Mesendoderm (in vitro differentiated cells): ENCODE measurements at regions not wholly inside any gene's neighbourhood (a gene's known extent, or its start where the extent isn't known, plus 50 kb on each side); places are given as distances from the start of the nearest gene placed in this dataset.

Experiments used
- DNase-seq: peaks from one replicate; pipeline ENCODE4 v3.0.0; 2013
- H2AK5ac ChIP-seq: 2 replicates; pipeline ENCODE4 v1.6.1; 2013; ENCODE audit warnings: low read length, inconsistent platforms
- H2BK120ac ChIP-seq: 2 replicates; pipeline ENCODE4 v1.6.1; 2013; ENCODE audit warnings: low read depth, mild to moderate bottlenecking, low read length, moderate library complexity, mixed read lengths
- H2BK15ac ChIP-seq: replicated peaks from 2 replicates; pipeline ENCODE4 v1.6.1; 2013; ENCODE audit warnings: low read depth, mild to moderate bottlenecking, moderate library complexity
- H2BK5ac ChIP-seq: 2 replicates; pipeline ENCODE4 v1.6.1; 2013; ENCODE audit warnings: low read length, inconsistent platforms
- H3K18ac ChIP-seq: 2 replicates; pipeline ENCODE4 v1.6.1; 2013; ENCODE audit warnings: mild to moderate bottlenecking, low read length, mixed read lengths
- H3K23ac ChIP-seq: one replicate; pipeline ENCODE4 v1.6.1; 2013; ENCODE audit warnings: low read length
- H3K27ac ChIP-seq: 2 replicates; pipeline ENCODE4 v1.5.1; 2013; ENCODE audit warnings: low read depth, mild to moderate bottlenecking, inconsistent platforms, low read length, moderate library complexity
- H3K27me3 ChIP-seq: 2 replicates; pipeline ENCODE4 v1.6.1; 2013; ENCODE audit warnings: low read length, control low read depth, mild to moderate bottlenecking, inconsistent platforms; ENCODE audit not compliant: insufficient read depth, poor library complexity
- H3K36me3 ChIP-seq: 2 replicates; pipeline ENCODE4 v1.6.1; 2013; ENCODE audit warnings: low read length, inconsistent platforms; ENCODE audit not compliant: control insufficient read depth, insufficient read depth
- H3K4ac ChIP-seq: one replicate; pipeline ENCODE4 v1.6.1; 2013; ENCODE audit warnings: low read depth, mild to moderate bottlenecking, low read length, moderate library complexity
- H3K4me1 ChIP-seq: 2 replicates; pipeline ENCODE4 v1.6.1; 2013; ENCODE audit warnings: low read depth, low read length, inconsistent platforms; ENCODE audit not compliant: control insufficient read depth
- H3K4me2 ChIP-seq: 2 replicates; pipeline ENCODE4 v1.6.1; 2013; ENCODE audit warnings: low read length
- H3K4me3 ChIP-seq: 2 replicates; pipeline ENCODE4 v1.5.1; 2013; ENCODE audit warnings: mild to moderate bottlenecking, low read length
- H3K56ac ChIP-seq: one replicate; pipeline ENCODE4 v1.6.1; 2013; ENCODE audit warnings: low read length
- H3K79me1 ChIP-seq: 2 replicates; pipeline ENCODE4 v1.6.1; 2013; ENCODE audit warnings: low read length, inconsistent platforms
- H3K79me2 ChIP-seq: 2 replicates; pipeline ENCODE4 v1.6.1; 2013; ENCODE audit warnings: mild to moderate bottlenecking, low read length; ENCODE audit not compliant: control insufficient read depth, insufficient read depth
- H3K9ac ChIP-seq: 2 replicates; pipeline ENCODE4 v1.6.1; 2013; ENCODE audit warnings: low read length, inconsistent platforms
- H4K5ac ChIP-seq: one replicate; pipeline ENCODE4 v1.6.1; 2013; ENCODE audit warnings: low read length
- H4K8ac ChIP-seq: one replicate; pipeline ENCODE4 v1.6.1; 2013; ENCODE audit warnings: low read depth, mild to moderate bottlenecking, control low read depth, low read length, moderate library complexity
- WGBS: extraction: QIAGEN DNeasy Blood & Tissue Kit; methylation state at CpG from one replicate; pipeline ENCODE4 v1.1.7; 2013; ENCODE audit warnings: low lambda C conversion rate, missing lambda C conversion rate; ENCODE audit not compliant: insufficient coverage; ENCODE audit errors: extremely low coverage; 5-methylcytosine and 5-hydroxymethylcytosine counted together

DNA sequence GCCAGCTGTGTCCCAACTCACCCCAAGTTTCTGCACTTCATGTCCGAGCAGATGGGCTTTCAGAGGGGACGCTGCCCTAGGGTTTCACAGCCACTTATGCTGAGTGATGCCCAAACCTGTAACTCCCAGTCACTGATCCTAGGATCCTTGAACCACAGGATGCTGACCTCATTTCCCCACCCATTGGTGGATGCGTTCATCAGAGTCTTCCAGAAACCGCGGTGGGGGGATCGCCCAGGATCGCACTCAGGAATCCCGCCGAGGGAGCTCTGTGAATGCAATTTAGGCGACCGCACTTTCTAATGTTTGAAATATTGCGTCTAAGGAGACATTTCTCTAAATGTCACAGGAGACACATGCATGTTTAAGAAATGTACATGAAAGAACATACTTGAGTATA, 212.3 kb upstream of the IRX4 start:
- H3K36me3 ChIP-seq = no peaks in the 10 kb centered on the region
- no peak overlapping the region for H2BK5ac ChIP-seq
- no peak for DNase-seq
- no peak overlapping the region for H3K23ac ChIP-seq
- no CpG with 5 or more reads among the region's 12 CpGs for WGBS
- no peak overlapping the region for H2BK15ac ChIP-seq
- H4K8ac ChIP-seq = no peak overlapping the region
- H3K27me3 ChIP-seq = no peaks in the 10 kb centered on the region
- no peak overlapping the region for H3K56ac ChIP-seq
- H4K5ac ChIP-seq = no peak overlapping the region
- H3K4me1 ChIP-seq = no peaks in the 10 kb centered on the region
- no peak overlapping the region for H3K4me2 ChIP-seq
- no peaks in the 10 kb centered on the region for H3K79me1 ChIP-seq
- H3K4me3 ChIP-seq = no peak overlapping the region
- H3K4ac ChIP-seq = no peak overlapping the region
- H2AK5ac ChIP-seq = no peak overlapping the region
- H3K18ac ChIP-seq = no peak overlapping the region
- no peaks in the 10 kb centered on the region for H3K79me2 ChIP-seq
- H3K27ac ChIP-seq = no peak overlapping the region
- H3K9ac ChIP-seq = no peak overlapping the region
- no peak overlapping the region for H2BK120ac ChIP-seq

DNA sequence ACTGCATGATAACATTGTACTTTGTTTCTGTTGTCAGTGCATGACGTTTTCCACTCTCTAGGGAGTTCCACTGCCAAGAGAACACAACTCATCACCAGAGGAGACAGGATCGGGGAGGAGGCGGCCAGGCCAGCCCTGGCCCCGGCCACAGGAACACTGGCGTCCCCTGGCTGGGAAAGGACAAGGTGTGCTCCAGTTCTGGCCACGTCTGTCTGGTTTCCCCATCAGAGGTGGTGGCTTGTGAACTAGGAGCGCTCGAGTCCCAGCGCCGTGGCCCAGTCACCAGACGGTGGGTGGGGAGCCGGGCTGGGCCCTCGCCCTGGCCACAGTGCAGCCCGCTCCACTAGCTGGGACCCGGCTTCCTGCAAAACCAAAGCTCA, 211.9 kb upstream of the IRX4 start:
- Histone ChIP-seq H2BK15ac (no peak overlapping the region), H4K5ac (no peak overlapping the region), H3K4ac (no peak overlapping the region), H3K9ac (no peak overlapping the region), H3K4me2 (no peak overlapping the region), H4K8ac (no peak overlapping the region), H3K56ac (no peak overlapping the region), H2AK5ac (no peak overlapping the region), H3K79me1 (no peaks in the 10 kb centered on the region), H3K4me3 (no peak overlapping the region), H3K27ac (no peak overlapping the region), H3K36me3 (no peaks in the 10 kb centered on the region), H2BK120ac (no peak overlapping the region), H3K27me3 (no peaks in the 10 kb centered on the region), H3K79me2 (no peaks in the 10 kb centered on the region), H3K23ac (no peak overlapping the region), H3K18ac (no peak overlapping the region), H3K4me1 (no peaks in the 10 kb centered on the region), H2BK5ac (no peak overlapping the region)
- DNase-seq = no peak
- no CpG with 5 or more reads among the region's 15 CpGs for WGBS

DNA sequence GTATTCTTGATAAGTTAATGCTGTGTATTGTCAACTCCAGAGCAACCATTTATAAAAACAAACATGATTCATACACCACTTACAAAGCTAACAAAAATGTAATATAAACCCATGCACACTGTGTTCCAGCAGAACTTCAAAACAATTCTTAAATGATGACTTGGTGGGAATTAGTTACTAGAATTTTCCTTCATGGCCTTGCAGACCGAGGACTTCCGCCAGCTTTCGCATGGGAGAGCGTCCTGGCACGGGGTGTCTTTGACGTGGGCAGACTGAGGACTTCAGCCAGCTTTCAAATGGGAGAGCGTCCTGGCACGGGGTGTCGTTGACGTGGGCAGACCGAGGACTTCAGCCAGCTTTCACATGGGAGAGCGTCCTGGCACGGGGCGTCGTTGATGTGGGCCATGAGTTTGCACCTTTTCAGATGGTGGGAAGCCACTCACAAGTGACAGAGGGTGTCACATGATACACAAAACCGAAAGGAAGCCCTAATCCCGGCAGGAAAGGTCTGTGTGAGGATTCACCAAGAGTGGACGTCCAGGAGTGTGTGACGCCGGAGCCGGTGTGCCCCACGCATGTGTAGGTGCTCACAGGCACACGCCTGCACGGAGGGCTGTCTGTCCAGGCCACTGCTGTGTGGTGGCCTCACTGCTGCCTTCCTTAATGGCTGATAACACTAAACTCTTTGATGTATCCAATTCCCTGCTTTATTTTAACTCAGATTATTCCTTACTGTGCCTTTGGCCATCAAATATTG, 211.3 kb upstream of the IRX4 start:
- H3K4me2 ChIP-seq = no peak overlapping the region

GRCh38 chr5:2091921-2092320, 209.2 kb upstream of the IRX4 start:
- Histone ChIP-seq H3K56ac (no peak overlapping the region), H3K4me2 (no peak overlapping the region), H3K36me3 (no peaks in the 10 kb centered on the region), H2BK120ac (no peak overlapping the region), H2AK5ac (no peak overlapping the region), H3K79me1 (no peaks in the 10 kb centered on the region), H2BK5ac (no peak overlapping the region), H3K4ac (no peak overlapping the region), H4K5ac (no peak overlapping the region), H3K27me3 (no peaks in the 10 kb centered on the region), H3K18ac (no peak overlapping the region), H3K79me2 (no peaks in the 10 kb centered on the region), H3K4me1 (no peaks in the 10 kb centered on the region), H3K27ac (no peak overlapping the region), H2BK15ac (no peak overlapping the region), H3K4me3 (no peak overlapping the region), H3K23ac (no peak overlapping the region), H3K9ac (no peak overlapping the region), H4K8ac (no peak overlapping the region)
- no peak for DNase-seq
- no CpG with 5 or more reads among the region's 4 CpGs for WGBS

More for the DNA sequence above, 211.3 kb upstream of the IRX4 start:
- Histone ChIP-seq H3K79me2 (no peaks in the 10 kb centered on the region), H3K56ac (no peak overlapping the region), H2BK15ac (no peak overlapping the region), H2AK5ac (no peak overlapping the region), H3K4me3 (no peak overlapping the region), H2BK120ac (no peak overlapping the region), H3K27me3 (no peaks in the 10 kb centered on the region), H3K9ac (no peak overlapping the region), H3K4me1 (no peaks in the 10 kb centered on the region), H3K79me1 (no peaks in the 10 kb centered on the region), H4K8ac (no peak overlapping the region), H4K5ac (no peak overlapping the region), H3K36me3 (no peaks in the 10 kb centered on the region), H3K27ac (no peak overlapping the region), H2BK5ac (no peak overlapping the region), H3K4ac (no peak overlapping the region), H3K18ac (no peak overlapping the region), H3K23ac (no peak overlapping the region)
- no CpG with 5 or more reads among the region's 24 CpGs for WGBS
- no peak for DNase-seq

GRCh38 chr5:2087980-2088379, 205.3 kb upstream of the IRX4 start:
- H3K79me1 ChIP-seq = no peaks in the 10 kb centered on the region
- no peak overlapping the region for H2BK120ac ChIP-seq
- no peak overlapping the region for H3K56ac ChIP-seq
- H3K27me3 ChIP-seq = no peaks in the 10 kb centered on the region
- no peak overlapping the region for H2AK5ac ChIP-seq
- no peak overlapping the region for H3K4ac ChIP-seq
- H3K4me2 ChIP-seq = no peak overlapping the region
- no peaks in the 10 kb centered on the region for H3K4me1 ChIP-seq
- H3K9ac ChIP-seq = no peak overlapping the region
- H3K36me3 ChIP-seq = no peaks in the 10 kb centered on the region
- H3K4me3 ChIP-seq = no peak overlapping the region
- H3K79me2 ChIP-seq = no peaks in the 10 kb centered on the region
- H4K5ac ChIP-seq = no peak overlapping the region
- H4K8ac ChIP-seq = no peak overlapping the region
- H3K18ac ChIP-seq = no peak overlapping the region
- H3K23ac ChIP-seq = no peak overlapping the region
- H2BK5ac ChIP-seq = no peak overlapping the region
- no peak overlapping the region for H3K27ac ChIP-seq
- no peak for DNase-seq
- WGBS = no CpG with 5 or more reads among the region's 2 CpGs
- no peak overlapping the region for H2BK15ac ChIP-seq

DNA sequence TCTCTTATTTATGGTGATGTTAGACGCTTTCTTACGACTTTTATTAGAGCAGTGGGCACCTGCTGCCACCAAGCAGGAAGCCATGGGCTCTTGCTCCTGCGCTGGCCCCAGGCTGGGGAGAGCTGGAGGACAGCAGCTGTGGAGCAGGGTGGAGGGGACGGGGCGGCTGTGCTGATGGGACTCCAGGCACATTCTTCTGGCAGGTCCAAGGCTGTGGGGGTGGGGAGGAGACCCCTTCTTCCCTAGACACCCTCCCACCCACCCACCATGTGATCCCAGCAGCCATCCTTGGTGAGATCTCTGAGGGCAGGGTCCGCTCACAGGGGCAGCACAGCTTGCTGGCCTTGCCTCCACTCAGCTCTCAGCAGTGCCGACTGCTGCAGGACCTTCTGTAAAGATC, 192.6 kb upstream of the IRX4 start:
- no peak overlapping the region for H2BK120ac ChIP-seq
- H3K18ac ChIP-seq = no peak overlapping the region
- no peaks in the 10 kb centered on the region for H3K79me1 ChIP-seq
- no peaks in the 10 kb centered on the region for H3K79me2 ChIP-seq
- no peak overlapping the region for H3K27ac ChIP-seq
- no peak overlapping the region for H3K56ac ChIP-seq
- H3K4me1 ChIP-seq = no peaks in the 10 kb centered on the region
- H2BK5ac ChIP-seq = no peak overlapping the region
- no peak overlapping the region for H2AK5ac ChIP-seq
- no CpG with 5 or more reads among the region's 7 CpGs for WGBS
- H3K36me3 ChIP-seq = no peaks in the 10 kb centered on the region
- no peak overlapping the region for H2BK15ac ChIP-seq
- H3K4me3 ChIP-seq = no peak overlapping the region
- no peak overlapping the region for H3K23ac ChIP-seq
- H4K8ac ChIP-seq = no peak overlapping the region
- H3K9ac ChIP-seq = no peak overlapping the region
- DNase-seq = no peak
- H3K27me3 ChIP-seq = no peaks in the 10 kb centered on the region
- no peak overlapping the region for H4K5ac ChIP-seq
- no peak overlapping the region for H3K4ac ChIP-seq
- no peak overlapping the region for H3K4me2 ChIP-seq
